ENCODE measurements at regions not wholly inside any gene's neighbourhood (a gene's known extent, or its start where the extent isn't known, plus 50 kb on each side); places are given as distances from the start of the nearest gene placed in this dataset.

DNA sequence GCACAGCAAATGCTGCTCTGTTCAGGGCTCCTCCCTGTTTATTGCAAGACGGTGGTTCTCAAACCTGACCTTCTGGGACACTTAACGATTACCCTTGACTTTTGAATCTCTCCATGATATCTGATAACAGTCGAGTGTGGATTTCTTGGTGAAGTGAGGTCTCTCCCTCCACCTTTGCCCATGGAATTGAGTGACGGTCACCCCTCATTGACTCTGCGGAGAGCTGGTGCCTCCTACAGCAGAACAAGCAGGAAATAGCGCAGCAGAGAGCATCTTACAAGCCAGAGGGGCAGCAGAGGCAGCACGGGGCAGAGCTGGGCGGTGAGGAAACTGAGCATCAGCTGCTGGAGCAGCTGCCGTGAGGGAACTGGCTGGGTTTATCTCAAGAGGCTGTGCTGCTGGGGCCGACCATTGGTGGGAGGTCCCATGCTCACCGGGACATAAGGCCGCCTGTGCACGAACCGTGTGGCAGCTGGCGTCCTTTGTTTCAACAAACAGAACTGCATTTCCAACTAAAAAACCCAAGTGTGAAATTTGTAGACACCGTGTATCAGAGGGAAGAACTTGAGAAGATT, 189.8 kb downstream of the MTRR start:
- TF ChIP-seq ZNF565 (CRISPR knock-in tag; conservative IDR thresholded peaks at IDR 0.05; ENCODE audit: low read depth), result no peak
- TF ChIP-seq, protein P1, sequence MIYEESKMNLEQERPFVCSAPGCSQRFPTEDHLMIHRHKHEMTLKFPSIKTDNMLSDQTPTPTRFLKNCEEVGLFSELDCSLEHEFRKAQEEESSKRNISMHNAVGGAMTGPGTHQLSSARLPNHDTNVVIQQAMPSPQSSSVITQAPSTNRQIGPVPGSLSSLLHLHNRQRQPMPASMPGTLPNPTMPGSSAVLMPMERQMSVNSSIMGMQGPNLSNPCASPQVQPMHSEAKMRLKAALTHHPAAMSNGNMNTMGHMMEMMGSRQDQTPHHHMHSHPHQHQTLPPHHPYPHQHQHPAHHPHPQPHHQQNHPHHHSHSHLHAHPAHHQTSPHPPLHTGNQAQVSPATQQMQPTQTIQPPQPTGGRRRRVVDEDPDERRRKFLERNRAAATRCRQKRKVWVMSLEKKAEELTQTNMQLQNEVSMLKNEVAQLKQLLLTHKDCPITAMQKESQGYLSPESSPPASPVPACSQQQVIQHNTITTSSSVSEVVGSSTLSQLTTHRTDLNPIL (CRISPR knock-in tag; IDR thresholded peaks at IDR 0.05; ENCODE audit: low read depth), result no peak
- no peak for TF ChIP-seq ZNF70 (CRISPR knock-in tag; IDR thresholded peaks at IDR 0.05)
- TF ChIP-seq PPARA (CRISPR knock-in tag; IDR thresholded peaks at IDR 0.05; ENCODE audit: borderline replicate concordance), result no peak
- TF ChIP-seq, protein P2, sequence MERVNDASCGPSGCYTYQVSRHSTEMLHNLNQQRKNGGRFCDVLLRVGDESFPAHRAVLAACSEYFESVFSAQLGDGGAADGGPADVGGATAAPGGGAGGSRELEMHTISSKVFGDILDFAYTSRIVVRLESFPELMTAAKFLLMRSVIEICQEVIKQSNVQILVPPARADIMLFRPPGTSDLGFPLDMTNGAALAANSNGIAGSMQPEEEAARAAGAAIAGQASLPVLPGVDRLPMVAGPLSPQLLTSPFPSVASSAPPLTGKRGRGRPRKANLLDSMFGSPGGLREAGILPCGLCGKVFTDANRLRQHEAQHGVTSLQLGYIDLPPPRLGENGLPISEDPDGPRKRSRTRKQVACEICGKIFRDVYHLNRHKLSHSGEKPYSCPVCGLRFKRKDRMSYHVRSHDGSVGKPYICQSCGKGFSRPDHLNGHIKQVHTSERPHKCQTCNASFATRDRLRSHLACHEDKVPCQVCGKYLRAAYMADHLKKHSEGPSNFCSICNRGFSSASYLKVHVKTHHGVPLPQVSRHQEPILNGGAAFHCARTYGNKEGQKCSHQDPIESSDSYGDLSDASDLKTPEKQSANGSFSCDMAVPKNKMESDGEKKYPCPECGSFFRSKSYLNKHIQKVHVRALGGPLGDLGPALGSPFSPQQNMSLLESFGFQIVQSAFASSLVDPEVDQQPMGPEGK (CRISPR knock-in tag; IDR thresholded peaks at IDR 0.05; ENCODE audit: borderline replicate concordance), result no peak
- TF ChIP-seq RARB (CRISPR knock-in tag; IDR thresholded peaks at IDR 0.05), result no peak
- no peak for TF ChIP-seq ARNTL (CRISPR knock-in tag; IDR thresholded peaks at IDR 0.05; ENCODE audit: borderline replicate concordance, low read depth)
- TF ChIP-seq SNAI2 (CRISPR knock-in tag; IDR thresholded peaks at IDR 0.05), result no peak
- TF ChIP-seq ZFP30 (CRISPR knock-in tag; IDR thresholded peaks at IDR 0.05), result no peak
- no peak for TF ChIP-seq ZNF8 (CRISPR knock-in tag; IDR thresholded peaks at IDR 0.05)

Measured in SK-N-SH treated with all-trans-retinoic acid at 6 μM for 48 hours (cell line).